ENCODE measurements at regions not wholly inside any gene's neighbourhood (a gene's known extent, or its start where the extent isn't known, plus 50 kb on each side); places are given as distances from the start of the nearest gene placed in this dataset.

DNA sequence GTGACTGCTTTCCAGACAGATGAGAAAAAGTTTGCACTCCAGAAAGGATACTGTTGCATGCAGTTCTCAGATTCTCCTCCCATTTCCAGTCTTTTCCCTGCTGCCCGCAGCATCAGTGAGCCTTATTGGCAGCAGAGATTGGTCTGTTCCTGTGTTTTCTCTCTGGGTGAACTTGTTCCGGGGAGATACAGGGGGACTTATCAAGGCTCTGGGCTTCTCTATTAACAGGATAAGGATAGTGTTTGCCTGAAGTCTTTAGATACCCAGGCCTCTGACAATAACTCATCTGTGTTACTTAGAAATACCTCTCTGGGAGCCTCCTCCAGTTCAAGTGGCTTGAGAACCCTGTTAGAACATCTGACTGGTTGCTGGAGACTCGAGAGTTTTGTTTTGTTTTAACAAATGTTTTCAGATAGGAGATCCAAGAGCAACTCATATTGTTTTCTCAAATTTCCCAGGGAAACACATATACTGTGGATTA lies 154.7 kb downstream of the BLID start:
- no peak overlapping the region for H3K4ac ChIP-seq (ENCODE audit: low read depth, low read length)
- no peak overlapping the region for H4K91ac ChIP-seq (ENCODE audit: insufficient read length, low read depth, low read length)
- H3K23ac ChIP-seq (ENCODE audit: insufficient read length, low read depth, low read length): no peak overlapping the region
- H3K9me3 Mint-ChIP-seq: no peaks in the 10 kb centered on the region
- TF ChIP-seq, protein P1, sequence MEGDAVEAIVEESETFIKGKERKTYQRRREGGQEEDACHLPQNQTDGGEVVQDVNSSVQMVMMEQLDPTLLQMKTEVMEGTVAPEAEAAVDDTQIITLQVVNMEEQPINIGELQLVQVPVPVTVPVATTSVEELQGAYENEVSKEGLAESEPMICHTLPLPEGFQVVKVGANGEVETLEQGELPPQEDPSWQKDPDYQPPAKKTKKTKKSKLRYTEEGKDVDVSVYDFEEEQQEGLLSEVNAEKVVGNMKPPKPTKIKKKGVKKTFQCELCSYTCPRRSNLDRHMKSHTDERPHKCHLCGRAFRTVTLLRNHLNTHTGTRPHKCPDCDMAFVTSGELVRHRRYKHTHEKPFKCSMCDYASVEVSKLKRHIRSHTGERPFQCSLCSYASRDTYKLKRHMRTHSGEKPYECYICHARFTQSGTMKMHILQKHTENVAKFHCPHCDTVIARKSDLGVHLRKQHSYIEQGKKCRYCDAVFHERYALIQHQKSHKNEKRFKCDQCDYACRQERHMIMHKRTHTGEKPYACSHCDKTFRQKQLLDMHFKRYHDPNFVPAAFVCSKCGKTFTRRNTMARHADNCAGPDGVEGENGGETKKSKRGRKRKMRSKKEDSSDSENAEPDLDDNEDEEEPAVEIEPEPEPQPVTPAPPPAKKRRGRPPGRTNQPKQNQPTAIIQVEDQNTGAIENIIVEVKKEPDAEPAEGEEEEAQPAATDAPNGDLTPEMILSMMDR (conservative IDR thresholded peaks at IDR 0.05): no peak
- no peak overlapping the region for H3K18ac ChIP-seq (ENCODE audit: insufficient read length, low read depth, low read length)
- no peak overlapping the region for H3K14ac ChIP-seq (ENCODE audit: insufficient read depth, low read length)
- H3T11ph ChIP-seq (ENCODE audit: low read length): no peak overlapping the region
- H2AFZ ChIP-seq (ENCODE audit: low read length): no peak overlapping the region
- 0 out of 4 replicates have a peak, but pooled peaks cover 2 to 6% of the 10 kb centered on the region in 2 experiments for H3K4me1 Mint-ChIP-seq
- H2BK5ac ChIP-seq (ENCODE audit: insufficient read length, low read length): no peak overlapping the region
- no peak overlapping the region for H3K9ac ChIP-seq (ENCODE audit: extremely low read depth, insufficient read length, low read length)
- no peak overlapping the region for H2AK5ac ChIP-seq (ENCODE audit: insufficient read length, low read length)
- no peaks in the 10 kb centered on the region for H4K20me1 ChIP-seq (ENCODE audit: control insufficient read depth, insufficient read depth, insufficient read length)
- no peaks in the 10 kb centered on the region for H3K4me1 ChIP-seq (ENCODE audit: insufficient read depth, low read length)
- peaks cover 2% of the 10 kb centered on the region for H3K27me3 Mint-ChIP-seq (ENCODE audit: low read depth)
- no peaks in the 10 kb centered on the region for H3K36me3 Mint-ChIP-seq (ENCODE audit: insufficient read depth in 1 of 3, low read depth in 3 of 3)
- H4K8ac ChIP-seq (replicated peaks; ENCODE audit: insufficient read length, low read depth, low read length): no peak overlapping the region
- no peak overlapping the region for H4K5ac ChIP-seq (ENCODE audit: insufficient read length, low read depth, low read length)
- no peak overlapping the region for H3K4me3 Mint-ChIP-seq
- no peak overlapping the region for H3K27ac ChIP-seq (ENCODE audit: insufficient read length, low read depth, low read length)
- H3K27me3 ChIP-seq (ENCODE audit: insufficient read depth, low read length): no peaks in the 10 kb centered on the region; the same call in 1 of the 2 replicates
- no peaks in the 10 kb centered on the region for H3K79me1 ChIP-seq (ENCODE audit: insufficient read depth, low read depth, low read length, poor library complexity, severe bottlenecking)
- H3K4me2 ChIP-seq (ENCODE audit: insufficient read depth, insufficient read length, low read length): no peak overlapping the region
- no peaks in the 10 kb centered on the region for H3K23me2 ChIP-seq (ENCODE audit: insufficient read length, low read depth, low read length, poor library complexity, severe bottlenecking)
- no peak overlapping the region for H2BK20ac ChIP-seq (ENCODE audit: low read depth, low read length, poor library complexity, severe bottlenecking)
- no peak overlapping the region for H3K27ac Mint-ChIP-seq
- no peaks in the 10 kb centered on the region for H3K9me3 ChIP-seq (ENCODE audit: control insufficient read depth, low read depth, low read length)
- H2BK120ac ChIP-seq (ENCODE audit: low read depth, low read length, poor library complexity, severe bottlenecking): no peak overlapping the region
- no peak overlapping the region for H2BK12ac ChIP-seq (ENCODE audit: insufficient read length, low read depth, low read length)
- no peak for DNase-seq
- H3K79me2 ChIP-seq (ENCODE audit: insufficient read depth, low read length): no peaks in the 10 kb centered on the region
- H3K56ac ChIP-seq (ENCODE audit: insufficient read length, low read depth, low read length): no peak overlapping the region
- no peak overlapping the region for H2BK15ac ChIP-seq (ENCODE audit: low read depth, low read length)
- no CpG with 5 or more reads among the region's 3 CpGs for WGBS (ENCODE audit: extremely low coverage, insufficient read length, low lambda C conversion rate)
